IMR-90 (cell line): ENCODE measurements at regions not wholly inside any gene's neighbourhood (a gene's known extent, or its start where the extent isn't known, plus 50 kb on each side); places are given as distances from the start of the nearest gene placed in this dataset.

Source experiments
- ATAC-seq: fragments of 200-7000 bp; cut with Tn5 transposase; 2 replicates; pipeline ENCODE4 v1.9.1; 2020; ENCODE audit warnings: low read depth, mild to moderate bottlenecking, moderate library complexity
- BruUV-seq: library from RNA; stranded (reverse); fragments of 400-500 nt; replicated peaks from 2 replicates; lab custom pipeline; 2021; lab: Mats Ljungman, UMichigan
- CTCF ChIA-PET: fragments of 300-600 bp; formaldehyde crosslinking; extraction: SDS; loops from one replicate; lab custom pipeline; 2021; ENCODE audit warnings: antibody characterized with exemption; lab: Yijun Ruan, JAX
- POLR2A ChIA-PET: fragments of 300-600 bp; sonication (Branson Sonifier 250); formaldehyde crosslinking; loops from one replicate; lab custom pipeline; 2022; ENCODE audit warnings: antibody characterized with exemption; ENCODE audit not compliant: unreplicated experiment; lab: Charles Lee
- DNase-seq: peaks from one replicate; pipeline ENCODE4 v3.0.0; 2013
- H2AFZ ChIP-seq: replicated peaks from 2 replicates; pipeline ENCODE3; 2013; ENCODE audit warnings: low read length, mild to moderate bottlenecking; ENCODE audit not compliant: poor library complexity
- H2AK5ac ChIP-seq: 2 replicates; pipeline ENCODE4 v1.6.1; 2013; ENCODE audit warnings: low read depth, low read length, inconsistent platforms
- H2AK9ac ChIP-seq: replicated peaks from 2 replicates; pipeline ENCODE3; 2013; ENCODE audit warnings: mild to moderate bottlenecking, low read depth, low read length, moderate library complexity; ENCODE audit not compliant: poor library complexity
- H2BK120ac ChIP-seq: 2 replicates; pipeline ENCODE4 v1.6.1; 2013; ENCODE audit warnings: low read depth, low read length, inconsistent platforms
- H2BK15ac ChIP-seq: 3 replicates; pipeline ENCODE4 v1.6.1; 2013; ENCODE audit warnings: low read depth, low read length, inconsistent platforms
- H2BK20ac ChIP-seq: 2 replicates; pipeline ENCODE4 v1.6.1; 2013; ENCODE audit warnings: low read depth, mild to moderate bottlenecking, inconsistent platforms, low read length, moderate library complexity
- H2BK5ac ChIP-seq: 2 replicates; pipeline ENCODE4 v1.6.1; 2013; ENCODE audit warnings: mild to moderate bottlenecking, low read depth, low read length, inconsistent platforms; ENCODE audit not compliant: poor library complexity, severe bottlenecking
- H3K14ac ChIP-seq: replicated peaks from 2 replicates; pipeline ENCODE4 v1.6.1; 2013; ENCODE audit warnings: low read depth, low read length, inconsistent platforms
- H3K18ac ChIP-seq: 2 replicates; pipeline ENCODE4 v1.6.1; 2013; ENCODE audit warnings: low read depth, low read length, control low read depth
- H3K23ac ChIP-seq: 2 replicates; pipeline ENCODE4 v1.6.1; 2013; ENCODE audit warnings: low read depth, low read length, inconsistent platforms
- H3K27ac ChIP-seq: 2 replicates; pipeline ENCODE4 v1.5.1; 2013; ENCODE audit warnings: mild to moderate bottlenecking, control low read depth, low read length; ENCODE audit not compliant: insufficient read depth
- H3K27me3 ChIP-seq: 2 replicates; pipeline ENCODE4 v1.6.1; 2013; ENCODE audit warnings: low read length; ENCODE audit not compliant: control insufficient read depth, insufficient read depth
- H3K36me3 ChIP-seq: 2 replicates; pipeline ENCODE4 v1.6.1; 2013; ENCODE audit warnings: low read length, mixed read lengths; ENCODE audit not compliant: control insufficient read depth, insufficient read depth
- H3K4ac ChIP-seq: 2 replicates; pipeline ENCODE4 v1.6.1; 2013; ENCODE audit warnings: low read depth, low read length, inconsistent platforms
- H3K4me1 ChIP-seq: 2 replicates; pipeline ENCODE4 v1.6.1; 2013; ENCODE audit warnings: low read length, mixed read lengths; ENCODE audit not compliant: control insufficient read depth, insufficient read depth
- H3K4me2 ChIP-seq: 2 replicates; pipeline ENCODE4 v1.6.1; 2013; ENCODE audit warnings: low read depth, mild to moderate bottlenecking, control low read depth, low read length, moderate library complexity
- H3K4me3 ChIP-seq: 2 replicates; pipeline ENCODE4 v1.5.1; 2013; ENCODE audit warnings: low read depth, mild to moderate bottlenecking, control low read depth, low read length, moderate library complexity; ENCODE audit not compliant: insufficient read depth
- H3K56ac ChIP-seq: 2 replicates; pipeline ENCODE4 v1.6.1; 2013; ENCODE audit warnings: low read length, inconsistent platforms; ENCODE audit not compliant: insufficient read depth; ENCODE audit errors: extremely low read depth
- H3K79me1 ChIP-seq, 2 experiments: 2 replicates each; pipeline ENCODE4 v1.6.1; 2013; ENCODE audit warnings: low read length in 2 of 2, inconsistent platforms in 1 of 2, low read depth in 1 of 2
- H3K9ac ChIP-seq: 2 replicates; pipeline ENCODE4 v1.6.1; 2013; ENCODE audit warnings: low read depth, low read length, control low read depth
- H3K9me1 ChIP-seq: 2 replicates; pipeline ENCODE4 v1.6.1; 2013; ENCODE audit warnings: low read length, inconsistent platforms; ENCODE audit not compliant: insufficient read depth
- H3K9me3 ChIP-seq: 2 replicates; pipeline ENCODE4 v1.6.1; 2013; ENCODE audit warnings: low read length; ENCODE audit not compliant: control insufficient read depth, insufficient read depth
- H4K20me1 ChIP-seq: 2 replicates; pipeline ENCODE4 v1.6.1; 2013; ENCODE audit warnings: low read length, inconsistent platforms; ENCODE audit not compliant: insufficient read depth
- H4K5ac ChIP-seq: 2 replicates; pipeline ENCODE4 v1.6.1; 2013; ENCODE audit warnings: mild to moderate bottlenecking, low read depth, low read length, control low read depth
- H4K8ac ChIP-seq, 2 experiments: 2 replicates each; pipeline ENCODE4 v1.6.1; 2013; ENCODE audit warnings: low read depth in 2 of 2, low read length in 2 of 2, control low read depth in 1 of 2, inconsistent platforms in 1 of 2
- H4K91ac ChIP-seq: 2 replicates; pipeline ENCODE4 v1.6.1; 2013; ENCODE audit warnings: low read depth, low read length, inconsistent platforms; ENCODE audit not compliant: insufficient read depth
- RAD21 ChIP-seq: IDR thresholded peaks from 2 replicates; pipeline ENCODE4 v1.6.1; 2012; ENCODE audit warnings: low read length, improper control_type of control experiment
- WGBS, 2 experiments: methylation state at CpG; one replicate each; pipeline versions ENCODE4 v1.1.5 to v1.1.7; 2013; ENCODE audit warnings: missing lambda C conversion rate in 2 of 2; ENCODE audit not compliant: insufficient read length in 1 of 2; ENCODE audit errors: extremely low coverage in 2 of 2; 5-methylcytosine and 5-hydroxymethylcytosine counted together
- dilution Hi-C: fragments of 300-500 bp; cut with HindIII; formaldehyde crosslinking; loops from one replicate; pipeline ENCODE4 v1.14.3; 2018; ENCODE audit warnings: low sequenced_read_pairs; ENCODE audit not compliant: unreplicated experiment
- in situ Hi-C: fragments of 300-500 bp; cut with MboI; formaldehyde crosslinking; loops from 3 replicates; pipeline ENCODE4 v1.14.3; 2019; ENCODE audit warnings: low sequenced_read_pairs, inconsistent platforms, mixed read lengths
- intact Hi-C: fragments of 100-400 bp; cut with micrococcal nuclease; formaldehyde crosslinking; loops from 2 replicates; pipeline ENCODE4 v1.10.0; 2022

DNA sequence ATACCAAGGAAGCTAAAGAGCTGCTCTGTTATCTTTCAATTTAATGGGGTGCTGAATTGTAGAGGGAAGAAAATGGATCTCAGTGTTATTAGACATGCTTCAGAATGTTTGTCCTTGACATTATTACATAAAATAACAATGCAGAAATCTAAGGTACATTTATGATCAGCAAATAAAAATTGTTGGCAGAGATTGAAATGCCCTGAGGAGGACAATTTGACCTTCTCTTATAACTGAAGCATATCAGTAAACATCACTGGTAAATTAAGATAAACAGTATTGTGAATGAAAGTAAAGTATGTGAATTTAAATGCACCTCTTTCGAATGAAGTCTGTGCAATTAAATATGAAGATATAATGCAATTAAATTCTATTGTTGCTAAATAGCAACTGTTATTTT, 1362.1 kb upstream of the ATXN8OS start:
- no TSS peak for BruUV-seq
- ChIA-PET CTCF (no interaction called here), POLR2A (no interaction called here)
- no peak overlapping the region for H2AK9ac ChIP-seq
- H3K23ac ChIP-seq: no peak overlapping the region
- H4K8ac ChIP-seq: no peak overlapping the region
- no peak overlapping the region for H2BK20ac ChIP-seq
- no peak overlapping the region for H3K4ac ChIP-seq
- H3K4me2 ChIP-seq: no peak overlapping the region
- no peak overlapping the region for H2AK5ac ChIP-seq
- no peak for ATAC-seq
- H3K4me1 ChIP-seq: no peaks in the 10 kb centered on the region
- no peak for TF ChIP-seq RAD21
- H3K27ac ChIP-seq: no peak overlapping the region
- no peak overlapping the region for H3K4me3 ChIP-seq
- H2BK120ac ChIP-seq: no peak overlapping the region
- no peak overlapping the region for H3K14ac ChIP-seq
- no CpG with 5 or more reads among the region's 1 CpG for WGBS, 2 experiments
- H4K5ac ChIP-seq: no peak overlapping the region
- H2BK5ac ChIP-seq: no peak overlapping the region
- no peak overlapping the region for H3K18ac ChIP-seq
- no peak overlapping the region for H2AFZ ChIP-seq
- H3K56ac ChIP-seq: no peak overlapping the region
- no peaks in the 10 kb centered on the region for H3K79me1 ChIP-seq
- no peaks in the 10 kb centered on the region for H3K27me3 ChIP-seq
- no peak overlapping the region for H3K9ac ChIP-seq
- no peak for DNase-seq
- in situ Hi-C loops: no loop called here
- no peaks in the 10 kb centered on the region for H3K9me3 ChIP-seq
- dilution Hi-C loops: no loop called here
- H3K9me1 ChIP-seq: no peaks in the 10 kb centered on the region
- no peak overlapping the region for H2BK15ac ChIP-seq
- H3K36me3 ChIP-seq: no peaks in the 10 kb centered on the region
- H4K91ac ChIP-seq: no peak overlapping the region
- no peaks in the 10 kb centered on the region for H4K20me1 ChIP-seq
- intact Hi-C loops: no loop called here
